Loucy (cell line): ENCODE measurements at regions not wholly inside any gene's neighbourhood (a gene's known extent, or its start where the extent isn't known, plus 50 kb on each side); places are given as distances from the start of the nearest gene placed in this dataset.

Experiments used
- H2AFZ ChIP-seq: fragments of 200-600 bp; sonication (generic); 2 replicates; pipeline ENCODE4 v1.6.0; 2016; ENCODE audit warnings: antibody characterized with exemption, mild to moderate bottlenecking, low read length, moderate library complexity
- H3F3A ChIP-seq: fragments of 200-600 bp; 2 replicates; pipeline ENCODE4 v1.6.0; 2016; ENCODE audit warnings: antibody characterized with exemption, low read depth, mild to moderate bottlenecking
- H3K27me3 ChIP-seq: fragments of 200-600 bp; sonication (generic); 2 replicates; pipeline ENCODE4 v1.6.1; 2014; ENCODE audit warnings: low read length, mild to moderate bottlenecking; ENCODE audit not compliant: insufficient read depth, poor library complexity, severe bottlenecking
- H3K36me3 ChIP-seq: fragments of 200-600 bp; sonication (generic); 2 replicates; pipeline ENCODE4 v1.6.1; 2016; ENCODE audit warnings: low read length; ENCODE audit not compliant: insufficient read depth
- H3K4me1 ChIP-seq: fragments of 200-600 bp; sonication (generic); 2 replicates; pipeline ENCODE4 v1.5.1; 2014; ENCODE audit warnings: low read length, mild to moderate bottlenecking; ENCODE audit not compliant: insufficient read depth, poor library complexity, severe bottlenecking
- H3K4me2 ChIP-seq: fragments of 200-600 bp; sonication (generic); 2 replicates; pipeline ENCODE4 v1.6.0; 2014; ENCODE audit warnings: antibody characterized with exemption, low read length, low read depth, mild to moderate bottlenecking; ENCODE audit not compliant: poor library complexity, severe bottlenecking
- H3K4me3 ChIP-seq: fragments of 200-600 bp; sonication (generic); 2 replicates; pipeline ENCODE4 v1.5.1; 2014; ENCODE audit warnings: low read length, mild to moderate bottlenecking, mixed read lengths; ENCODE audit not compliant: poor library complexity, severe bottlenecking
- H3K79me2 ChIP-seq: fragments of 200-600 bp; sonication (generic); 2 replicates; pipeline ENCODE4 v1.6.1; 2014; ENCODE audit warnings: low read length; ENCODE audit not compliant: insufficient read depth
- H3K9ac ChIP-seq: fragments of 200-600 bp; sonication (generic); 2 replicates; pipeline ENCODE4 v1.6.0; 2014; ENCODE audit warnings: mild to moderate bottlenecking, low read depth, low read length, moderate library complexity; ENCODE audit not compliant: poor library complexity, severe bottlenecking
- H3K9me2 ChIP-seq: fragments of 200-600 bp; sonication (generic); replicated peaks from 2 replicates; pipeline ENCODE4 v1.6.1; 2016; ENCODE audit warnings: low read depth, low read length, mixed read lengths
- H3K9me3 ChIP-seq: fragments of 200-600 bp; sonication (generic); 2 replicates; pipeline ENCODE4 v1.6.1; 2014; ENCODE audit warnings: mild to moderate bottlenecking, antibody characterized with exemption, low read length, low read depth; ENCODE audit not compliant: insufficient read depth
- H4K20me1 ChIP-seq: fragments of 200-600 bp; sonication (generic); 2 replicates; pipeline ENCODE4 v1.6.0; 2014; ENCODE audit warnings: antibody characterized with exemption, low read length, mild to moderate bottlenecking; ENCODE audit not compliant: insufficient read depth, poor library complexity, severe bottlenecking
- EZH2phosphoT487 ChIP-seq: fragments of 200-600 bp; IDR thresholded peaks from 2 replicates; pipeline ENCODE4 v1.6.1; 2018; ENCODE audit warnings: antibody characterized with exemption, mild to moderate bottlenecking, moderate library complexity, borderline replicate concordance
- TF ChIP-seq, protein P1 (sequence below): fragments of 200-600 bp; sonication (generic); conservative IDR thresholded peaks from 2 replicates; pipeline ENCODE4 v1.5.1; 2014; ENCODE audit warnings: mild to moderate bottlenecking, antibody characterized with exemption, low read length

DNA sequence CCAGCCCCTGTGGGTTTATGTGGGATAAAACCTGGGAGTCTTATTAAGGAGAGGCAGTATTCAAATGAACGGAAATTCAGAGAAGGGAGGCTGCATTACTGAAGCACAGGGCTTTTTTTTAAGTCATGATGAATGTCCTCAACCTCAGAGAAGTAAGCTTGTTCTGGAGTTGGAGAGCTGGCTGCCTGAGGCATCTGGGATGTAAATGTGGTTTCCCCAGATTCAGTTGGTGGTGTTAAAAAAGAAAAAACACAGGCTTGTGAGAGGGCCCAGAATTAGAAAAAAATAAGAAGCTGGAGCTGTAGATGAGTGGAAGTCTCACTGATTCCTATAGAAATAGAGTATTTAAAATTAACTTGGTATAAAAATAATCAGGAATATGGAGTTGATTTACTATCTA is 64.0 kb upstream of the GPR12 start:
- Histone ChIP-seq H3K9me2 (no peaks in the 10 kb centered on the region), H3K9ac (no peak overlapping the region), H4K20me1 (no peaks in the 10 kb centered on the region), H3K4me1 (no peaks in the 10 kb centered on the region), H3K27me3 (no peaks in the 10 kb centered on the region), H3K36me3 (no peaks in the 10 kb centered on the region), H2AFZ (no peak overlapping the region), H3K9me3 (no peaks in the 10 kb centered on the region), H3K79me2 (no peaks in the 10 kb centered on the region), H3K4me3 (no peak overlapping the region), H3F3A (no peaks in the 10 kb centered on the region), H3K4me2 (no peak overlapping the region)
- TF ChIP-seq, protein P1, sequence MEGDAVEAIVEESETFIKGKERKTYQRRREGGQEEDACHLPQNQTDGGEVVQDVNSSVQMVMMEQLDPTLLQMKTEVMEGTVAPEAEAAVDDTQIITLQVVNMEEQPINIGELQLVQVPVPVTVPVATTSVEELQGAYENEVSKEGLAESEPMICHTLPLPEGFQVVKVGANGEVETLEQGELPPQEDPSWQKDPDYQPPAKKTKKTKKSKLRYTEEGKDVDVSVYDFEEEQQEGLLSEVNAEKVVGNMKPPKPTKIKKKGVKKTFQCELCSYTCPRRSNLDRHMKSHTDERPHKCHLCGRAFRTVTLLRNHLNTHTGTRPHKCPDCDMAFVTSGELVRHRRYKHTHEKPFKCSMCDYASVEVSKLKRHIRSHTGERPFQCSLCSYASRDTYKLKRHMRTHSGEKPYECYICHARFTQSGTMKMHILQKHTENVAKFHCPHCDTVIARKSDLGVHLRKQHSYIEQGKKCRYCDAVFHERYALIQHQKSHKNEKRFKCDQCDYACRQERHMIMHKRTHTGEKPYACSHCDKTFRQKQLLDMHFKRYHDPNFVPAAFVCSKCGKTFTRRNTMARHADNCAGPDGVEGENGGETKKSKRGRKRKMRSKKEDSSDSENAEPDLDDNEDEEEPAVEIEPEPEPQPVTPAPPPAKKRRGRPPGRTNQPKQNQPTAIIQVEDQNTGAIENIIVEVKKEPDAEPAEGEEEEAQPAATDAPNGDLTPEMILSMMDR = no peak
- TF ChIP-seq EZH2phosphoT487 = no peak

DNA sequence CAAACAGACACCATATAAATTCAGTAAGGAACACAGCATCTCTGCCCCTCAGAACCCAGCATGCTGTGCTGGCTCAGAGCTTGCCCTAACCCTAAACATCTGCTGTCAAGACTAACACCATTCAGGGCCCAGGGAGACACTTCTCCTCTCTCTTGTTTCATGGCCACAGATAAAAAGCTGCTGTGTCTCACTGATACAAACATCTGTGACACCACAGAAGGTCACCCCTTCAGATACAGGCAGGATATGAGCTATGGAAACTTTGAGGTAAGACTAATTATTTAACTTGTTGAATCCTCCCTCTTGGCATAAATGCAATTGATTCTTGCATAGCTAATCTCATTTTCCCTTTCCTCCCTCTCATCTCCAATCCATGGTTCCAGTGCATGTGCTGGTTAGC is 61.6 kb upstream of the GPR12 start:
- Histone ChIP-seq H4K20me1 (no peaks in the 10 kb centered on the region), H3K79me2 (no peaks in the 10 kb centered on the region), H3K27me3 (no peaks in the 10 kb centered on the region), H3K9ac (no peak overlapping the region), H3K36me3 (no peaks in the 10 kb centered on the region), H3K9me2 (no peaks in the 10 kb centered on the region), H3K4me1 (no peaks in the 10 kb centered on the region), H2AFZ (no peak overlapping the region), H3K9me3 (no peaks in the 10 kb centered on the region), H3K4me3 (no peak overlapping the region), H3K4me2 (no peak overlapping the region), H3F3A (no peaks in the 10 kb centered on the region)
- TF ChIP-seq, protein P1 = no peak
- TF ChIP-seq EZH2phosphoT487 = no peak

DNA sequence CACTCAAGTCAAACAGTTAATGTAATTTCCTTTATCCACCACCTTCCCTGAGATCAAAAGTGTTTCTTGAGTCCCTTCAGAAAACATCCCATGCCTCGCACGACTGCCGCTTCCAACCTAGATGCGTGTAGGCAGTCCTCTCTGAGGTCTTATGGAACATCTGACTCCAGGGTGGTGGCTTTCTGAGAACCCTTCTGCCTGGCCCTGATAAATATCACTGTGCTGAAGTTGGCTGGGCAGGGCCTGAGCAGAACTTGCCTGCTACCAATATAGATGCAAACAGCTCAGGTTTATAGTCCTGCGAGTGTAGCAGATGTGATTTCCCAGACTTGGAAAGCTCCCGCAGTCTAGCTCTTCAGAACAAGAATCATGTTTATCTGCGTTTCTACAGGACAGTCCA is 61.1 kb upstream of the GPR12 start:
- Histone ChIP-seq H3K9me3 (no peaks in the 10 kb centered on the region), H2AFZ (no peak overlapping the region), H3K4me3 (no peak overlapping the region), H3K9ac (no peak overlapping the region), H4K20me1 (no peaks in the 10 kb centered on the region), H3K4me1 (no peaks in the 10 kb centered on the region), H3K27me3 (no peaks in the 10 kb centered on the region), H3F3A (no peaks in the 10 kb centered on the region), H3K4me2 (no peak overlapping the region), H3K79me2 (no peaks in the 10 kb centered on the region), H3K36me3 (no peaks in the 10 kb centered on the region), H3K9me2 (no peaks in the 10 kb centered on the region)
- TF ChIP-seq, protein P1 = no peak
- no peak for TF ChIP-seq EZH2phosphoT487
